Activated CD8-positive, alpha-beta memory T cell treated with anti-CD3 and anti-CD28 coated beads, Interleukin-2, amount 50 U/mL, for 48 hours (primary cell): ENCODE measurements at regions not wholly inside any gene's neighbourhood (a gene's known extent, or its start where the extent isn't known, plus 50 kb on each side); places are given as distances from the start of the nearest gene placed in this dataset.
"Not testable (repeated sequence)": the region's sequence is repeated elsewhere in the genome, so short reads cannot be mapped to it uniquely, and the experiment has no call there.

ENCODE experiments used
- DNase-seq: peaks from one replicate; pipeline ENCODE4 v3.0.0-alpha.2; 2020

GRCh38 chr3:188003188-188004171, 150.5 kb upstream of the LPP start:
- no peak for DNase-seq

- DNase-seq = no peak
Measured at GRCh38 chr3:188006726-188007393, 147.1 kb upstream of the LPP start.

GRCh38 chr3:188007897-188008296, 146.1 kb upstream of the LPP start:
- no peak for DNase-seq

GRCh38 chr3:188008582-188009213, 145.3 kb upstream of the LPP start:
- DNase-seq = no peak

GRCh38 chr3:188010478-188010877, 143.5 kb upstream of the LPP start:
- DNase-seq = no peak

- DNase-seq = no peak
Measured at GRCh38 chr3:188019727-188020126, 134.2 kb upstream of the LPP start.

GRCh38 chr3:188021041-188021440, 132.9 kb upstream of the LPP start:
- DNase-seq = no peak

GRCh38 chr3:188021502-188022040, 132.4 kb upstream of the LPP start:
- DNase-seq = no peak

- DNase-seq = not testable (repeated sequence)
Measured at GRCh38 chr3:188022902-188023301, 131.1 kb upstream of the LPP start.

- DNase-seq = no peak
Measured at GRCh38 chr3:188025555-188025954, 128.4 kb upstream of the LPP start.

- DNase-seq = no peak
Measured at GRCh38 chr3:188026191-188026968, 127.6 kb upstream of the LPP start.

GRCh38 chr3:188031121-188031520, 122.8 kb upstream of the LPP start:
- no peak for DNase-seq

GRCh38 chr3:188034989-188035388, 119.0 kb upstream of the LPP start:
- no peak for DNase-seq

- no peak for DNase-seq
Measured at GRCh38 chr3:188036375-188037194, 117.4 kb upstream of the LPP start.

GRCh38 chr3:188037195-188037718, 116.7 kb upstream of the LPP start:
- no peak for DNase-seq

- no peak for DNase-seq
Measured at GRCh38 chr3:188037965-188038581, 115.9 kb upstream of the LPP start.

GRCh38 chr3:188041193-188041592, 112.8 kb upstream of the LPP start:
- DNase-seq = no peak

- no peak for DNase-seq
Measured at GRCh38 chr3:188041895-188042294, 112.1 kb upstream of the LPP start.

GRCh38 chr3:188042466-188042865, 111.5 kb upstream of the LPP start:
- no peak for DNase-seq

- DNase-seq = no peak
Measured at GRCh38 chr3:188043891-188044290, 110.1 kb upstream of the LPP start.
